HepG2 (cell line): ENCODE measurements at regions not wholly inside any gene's neighbourhood (a gene's known extent, or its start where the extent isn't known, plus 50 kb on each side); places are given as distances from the start of the nearest gene placed in this dataset.

Experiments used
- ATAC-seq: fragments of 200-7000 bp; cut with Tn5 transposase; 3 replicates; pipeline ENCODE4 v1.9.1; 2020; ENCODE audit warnings: mild to moderate bottlenecking, moderate library complexity
- BruUV-seq: library from RNA; stranded (reverse); fragments of 400-500 nt; replicated peaks from 2 replicates; lab custom pipeline; 2021; lab: Mats Ljungman, UMichigan
- CTCF ChIA-PET: fragments of 300-600 bp; formaldehyde crosslinking; extraction: SDS; loops from one replicate; lab custom pipeline; 2021; ENCODE audit warnings: low total read pairs, inconsistent platforms, low intra/inter-chr PET ratio; lab: Yijun Ruan, JAX
- POLR2A ChIA-PET: fragments of 350-600 bp; sonication (Branson Sonifier 250); formaldehyde crosslinking; loops from one replicate; lab custom pipeline; 2020; ENCODE audit warnings: antibody characterized with exemption, inconsistent platforms; lab: Yijun Ruan, JAX
- DNase-seq: peaks from one replicate; pipeline ENCODE4 v3.0.0-alpha.2; 2015; ENCODE audit warnings: low spot score
- FAIRE-seq: peaks from 3 replicates; lab custom pipeline; 2011; peaks lifted over from hg19 to GRCh38; lab: Jason Lieb, UNC
- H2AFZ ChIP-seq: one replicate; pipeline ENCODE4 v1.6.1; 2011; ENCODE audit warnings: low read length, inconsistent platforms
- H3K27ac ChIP-seq: fragments of 300-600 bp; 3 replicates; pipeline ENCODE4 v1.8.0; 2011; ENCODE audit warnings: mixed run types, mild to moderate bottlenecking, mixed read lengths, low read length, inconsistent platforms; ENCODE audit not compliant: insufficient read depth; ENCODE audit errors: extremely low read length
- H3K27me3 ChIP-seq, 2 experiments: fragments of 200-600 bp in 1 of 2; 2 replicates in 1 of 2; 3 replicates in 1 of 2; pipeline versions ENCODE4 v1.6.0 to v1.8.0; 2011; ENCODE audit warnings: low read length in 2 of 2, mild to moderate bottlenecking in 2 of 2, moderate library complexity in 2 of 2, inconsistent platforms in 1 of 2; ENCODE audit not compliant: insufficient read depth in 2 of 2, control insufficient read depth in 1 of 2
- H3K36me3 ChIP-seq, 2 experiments: fragments of 200-600 bp in 1 of 2; replicated peaks in 1 of 2; 2 replicates in 1 of 2; 3 replicates in 1 of 2; pipeline versions ENCODE4 v1.5.1 to v1.8.0; 2011; ENCODE audit warnings: low read length in 2 of 2, inconsistent platforms in 1 of 2; ENCODE audit not compliant: insufficient read depth in 2 of 2, control insufficient read depth in 1 of 2
- H3K4me1 ChIP-seq: 2 replicates; pipeline ENCODE4 v1.5.1; 2012; ENCODE audit warnings: low read length, inconsistent platforms; ENCODE audit not compliant: insufficient read depth
- H3K4me2 ChIP-seq: 2 replicates; pipeline ENCODE4 v1.6.0; 2011; ENCODE audit warnings: low read depth, low read length, inconsistent platforms
- H3K4me3 ChIP-seq, 3 experiments: fragments of 200-600 bp in 1 of 3; sonication (generic), shearing (Covaris generic) in 1 of 3; replicated peaks in 1 of 3; 2 replicates each; pipeline ENCODE4 v1.5.1; 2011 to 2016; ENCODE audit warnings: low read length in 3 of 3, inconsistent platforms in 2 of 3, low read depth in 2 of 3, mild to moderate bottlenecking in 2 of 3, control low read depth in 1 of 3, mixed read lengths in 1 of 3; ENCODE audit not compliant: insufficient read depth in 1 of 3
- H3K79me2 ChIP-seq: one replicate; pipeline ENCODE4 v1.6.1; 2011; ENCODE audit warnings: low read length, inconsistent platforms; ENCODE audit not compliant: insufficient read depth
- H3K9ac ChIP-seq: 2 replicates; pipeline ENCODE4 v1.6.0; 2011; ENCODE audit warnings: mild to moderate bottlenecking, low read depth, low read length, inconsistent platforms; ENCODE audit not compliant: insufficient read depth
- H3K9me3 ChIP-seq: 2 replicates; pipeline ENCODE4 v1.5.1; 2012; ENCODE audit warnings: mild to moderate bottlenecking, low read length
- H4K20me1 ChIP-seq: 2 replicates; pipeline ENCODE4 v1.6.0; 2011; ENCODE audit warnings: inconsistent platforms, mild to moderate bottlenecking, low read length, moderate library complexity; ENCODE audit not compliant: insufficient read depth
- ATF5 ChIP-seq: sonication (generic); formaldehyde crosslinking; IDR thresholded peaks from 2 replicates; pipeline ENCODE4 v1.4.0; 2020; ENCODE audit warnings: mild to moderate bottlenecking, low read depth, missing genetic modification reagents
- DBP ChIP-seq: sonication (generic); formaldehyde crosslinking; IDR thresholded peaks from 2 replicates; pipeline ENCODE4 v1.4.0; 2020; ENCODE audit warnings: missing genetic modification reagents; ENCODE audit errors: not compliant biosample characterization
- ETV6 ChIP-seq: sonication (generic); formaldehyde crosslinking; conservative IDR thresholded peaks from 2 replicates; pipeline ENCODE4 v1.4.0; 2020; ENCODE audit warnings: missing genetic modification reagents
- MATR3 ChIP-seq: sonication (generic); formaldehyde crosslinking; IDR thresholded peaks from 2 replicates; pipeline ENCODE4 v1.4.0; 2020; ENCODE audit warnings: missing genetic modification reagents
- MXD4 ChIP-seq: IDR thresholded peaks from 2 replicates; pipeline ENCODE4 v1.6.1; 2016; ENCODE audit warnings: mild to moderate bottlenecking, missing biosample characterization, missing genetic modification reagents
- NR0B2 ChIP-seq: sonication (generic); formaldehyde crosslinking; IDR thresholded peaks from 2 replicates; pipeline ENCODE4 v1.4.0; 2020; ENCODE audit warnings: mild to moderate bottlenecking, missing genetic modification reagents
- SCMH1 ChIP-seq: sonication (generic); formaldehyde crosslinking; IDR thresholded peaks from 2 replicates; pipeline ENCODE4 v1.9.0; 2021; ENCODE audit warnings: missing genetic modification reagents, mild to moderate bottlenecking, borderline replicate concordance
- TRIM24 ChIP-seq: sonication (generic); formaldehyde crosslinking; IDR thresholded peaks from 2 replicates; pipeline ENCODE4 v1.8.0; 2022; ENCODE audit warnings: mild to moderate bottlenecking, missing genetic modification reagents
- ZNF3 ChIP-seq: IDR thresholded peaks from 2 replicates; pipeline ENCODE4 v1.7.0; 2017; ENCODE audit warnings: inconsistent platforms
- ZSCAN25 ChIP-seq: sonication (generic); formaldehyde crosslinking; IDR thresholded peaks from 2 replicates; pipeline ENCODE4 v1.8.0; 2022; ENCODE audit warnings: mild to moderate bottlenecking, missing genetic modification reagents
- in situ Hi-C: cut with HindIII; loops from 2 replicates; pipeline ENCODE4 v1.10.0; 2017; ENCODE audit warnings: low pct_unique_long_range_greater_than_20kb; ENCODE audit not compliant: extremely low pct_ligation_motif_present
- intact Hi-C: fragments of 100-400 bp; cut with micrococcal nuclease; formaldehyde crosslinking; loops from one replicate; pipeline ENCODE4 v1.10.0; 2022; ENCODE audit not compliant: unreplicated experiment
- TF ChIP-seq, protein P1 (sequence below): sonication (generic); formaldehyde crosslinking; IDR thresholded peaks from 2 replicates; pipeline ENCODE4 v1.4.0; 2020; ENCODE audit warnings: missing genetic modification reagents
- TF ChIP-seq, protein P2 (sequence below): sonication (generic); formaldehyde crosslinking; IDR thresholded peaks from 2 replicates; pipeline ENCODE4 v1.5.0; 2020; ENCODE audit warnings: mild to moderate bottlenecking, missing genetic modification reagents, borderline replicate concordance
- TF ChIP-seq, protein P3 (sequence below), 2 experiments: sonication (generic) in 1 of 2; formaldehyde crosslinking in 1 of 2; IDR thresholded peaks; 2 replicates each; pipeline versions ENCODE4 v1.5.1 to v1.6.1; 2011 to 2020; ENCODE audit warnings: borderline replicate concordance in 1 of 2, low read depth in 1 of 2, low read length in 1 of 2, mild to moderate bottlenecking in 1 of 2, missing genetic modification reagents in 1 of 2, moderate library complexity in 1 of 2

DNA sequence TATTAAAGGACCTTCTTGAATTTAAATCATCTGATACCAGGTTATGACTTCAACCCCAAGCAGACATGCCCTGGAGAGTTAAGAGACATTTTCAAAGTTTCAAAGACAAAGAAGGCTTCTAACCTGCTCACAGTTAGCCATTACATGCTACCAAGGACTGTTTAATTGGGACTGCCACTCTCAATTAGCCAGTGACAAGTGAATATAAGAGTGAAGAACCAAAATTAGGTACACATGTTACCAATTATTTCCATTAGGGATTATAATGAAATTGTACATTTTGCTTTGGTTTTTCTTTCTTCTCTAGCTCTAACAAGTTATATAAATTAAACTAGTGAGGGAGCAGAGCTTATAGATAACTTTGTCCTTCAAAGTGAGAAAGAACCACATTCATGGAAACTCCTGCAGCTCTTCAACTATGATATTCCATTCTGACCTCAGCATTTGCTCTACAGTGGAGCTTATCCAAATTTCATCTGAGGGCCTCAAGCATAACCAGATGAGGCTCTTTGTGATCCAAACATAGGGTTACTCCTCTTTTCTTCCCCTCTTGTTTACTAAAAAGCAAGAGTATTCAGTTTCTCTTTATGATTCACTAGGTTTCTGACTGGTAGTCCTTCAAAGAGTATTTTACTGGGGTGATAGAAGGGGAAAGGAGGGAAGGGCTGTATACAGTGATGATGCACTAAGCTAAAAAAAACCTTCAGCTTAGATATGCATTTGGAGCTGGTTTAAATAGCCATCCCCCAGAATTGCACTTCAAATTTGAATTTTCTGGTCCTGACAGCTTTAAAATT, 91.3 kb downstream of the DUSP6 start:
- FAIRE-seq (no peak), ATAC-seq (no peak), DNase-seq (no peak)
- H2AFZ ChIP-seq, result no peak overlapping the region
- H3K4me3 ChIP-seq, result no peak overlapping the region
- H3K9ac ChIP-seq, result no peak overlapping the region
- H3K9me3 ChIP-seq, result no peaks in the 10 kb centered on the region
- no peaks in the 10 kb centered on the region for H3K4me1 ChIP-seq
- POLR2A ChIA-PET, result no interaction called here
- CTCF ChIA-PET, result no interaction called here
- H3K36me3 ChIP-seq, result no peaks in the 10 kb centered on the region
- H3K27me3 ChIP-seq, result no peaks in the 10 kb centered on the region; a peak in 1 of 5 replicates
- no peak overlapping the region for H3K4me2 ChIP-seq
- in situ Hi-C loops (no loop called here), intact Hi-C loops (no loop called here)
- no peak overlapping the region for H3K27ac ChIP-seq
- no TSS peak for BruUV-seq
- H4K20me1 ChIP-seq, result no peaks in the 10 kb centered on the region
- H3K79me2 ChIP-seq, result no peaks in the 10 kb centered on the region
- TF ChIP-seq, protein P1, sequence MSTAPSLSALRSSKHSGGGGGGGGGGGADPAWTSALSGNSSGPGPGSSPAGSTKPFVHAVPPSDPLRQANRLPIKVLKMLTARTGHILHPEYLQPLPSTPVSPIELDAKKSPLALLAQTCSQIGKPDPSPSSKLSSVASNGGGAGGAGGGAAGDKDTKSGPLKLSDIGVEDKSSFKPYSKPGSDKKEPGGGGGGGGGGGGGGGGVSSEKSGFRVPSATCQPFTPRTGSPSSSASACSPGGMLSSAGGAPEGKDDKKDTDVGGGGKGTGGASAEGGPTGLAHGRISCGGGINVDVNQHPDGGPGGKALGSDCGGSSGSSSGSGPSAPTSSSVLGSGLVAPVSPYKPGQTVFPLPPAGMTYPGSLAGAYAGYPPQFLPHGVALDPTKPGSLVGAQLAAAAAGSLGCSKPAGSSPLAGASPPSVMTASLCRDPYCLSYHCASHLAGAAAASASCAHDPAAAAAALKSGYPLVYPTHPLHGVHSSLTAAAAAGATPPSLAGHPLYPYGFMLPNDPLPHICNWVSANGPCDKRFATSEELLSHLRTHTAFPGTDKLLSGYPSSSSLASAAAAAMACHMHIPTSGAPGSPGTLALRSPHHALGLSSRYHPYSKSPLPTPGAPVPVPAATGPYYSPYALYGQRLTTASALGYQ (CRISPR knock-in tag), result no peak
- TF ChIP-seq DBP (CRISPR knock-in tag), result no peak
- TF ChIP-seq, protein P2, sequence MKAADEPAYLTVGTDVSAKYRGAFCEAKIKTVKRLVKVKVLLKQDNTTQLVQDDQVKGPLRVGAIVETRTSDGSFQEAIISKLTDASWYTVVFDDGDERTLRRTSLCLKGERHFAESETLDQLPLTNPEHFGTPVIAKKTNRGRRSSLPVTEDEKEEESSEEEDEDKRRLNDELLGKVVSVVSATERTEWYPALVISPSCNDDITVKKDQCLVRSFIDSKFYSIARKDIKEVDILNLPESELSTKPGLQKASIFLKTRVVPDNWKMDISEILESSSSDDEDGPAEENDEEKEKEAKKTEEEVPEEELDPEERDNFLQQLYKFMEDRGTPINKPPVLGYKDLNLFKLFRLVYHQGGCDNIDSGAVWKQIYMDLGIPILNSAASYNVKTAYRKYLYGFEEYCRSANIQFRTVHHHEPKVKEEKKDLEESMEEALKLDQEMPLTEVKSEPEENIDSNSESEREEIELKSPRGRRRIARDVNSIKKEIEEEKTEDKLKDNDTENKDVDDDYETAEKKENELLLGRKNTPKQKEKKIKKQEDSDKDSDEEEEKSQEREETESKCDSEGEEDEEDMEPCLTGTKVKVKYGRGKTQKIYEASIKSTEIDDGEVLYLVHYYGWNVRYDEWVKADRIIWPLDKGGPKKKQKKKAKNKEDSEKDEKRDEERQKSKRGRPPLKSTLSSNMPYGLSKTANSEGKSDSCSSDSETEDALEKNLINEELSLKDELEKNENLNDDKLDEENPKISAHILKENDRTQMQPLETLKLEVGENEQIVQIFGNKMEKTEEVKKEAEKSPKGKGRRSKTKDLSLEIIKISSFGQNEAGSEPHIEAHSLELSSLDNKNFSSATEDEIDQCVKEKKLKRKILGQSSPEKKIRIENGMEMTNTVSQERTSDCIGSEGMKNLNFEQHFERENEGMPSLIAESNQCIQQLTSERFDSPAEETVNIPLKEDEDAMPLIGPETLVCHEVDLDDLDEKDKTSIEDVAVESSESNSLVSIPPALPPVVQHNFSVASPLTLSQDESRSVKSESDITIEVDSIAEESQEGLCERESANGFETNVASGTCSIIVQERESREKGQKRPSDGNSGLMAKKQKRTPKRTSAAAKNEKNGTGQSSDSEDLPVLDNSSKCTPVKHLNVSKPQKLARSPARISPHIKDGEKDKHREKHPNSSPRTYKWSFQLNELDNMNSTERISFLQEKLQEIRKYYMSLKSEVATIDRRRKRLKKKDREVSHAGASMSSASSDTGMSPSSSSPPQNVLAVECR, result no peak
- no peak for TF ChIP-seq SCMH1 (CRISPR knock-in tag)
- TF ChIP-seq NR0B2 (CRISPR knock-in tag), result no peak
- no peak for TF ChIP-seq TRIM24 (CRISPR knock-in tag)
- TF ChIP-seq ATF5 (CRISPR knock-in tag), result no peak
- no peak for TF ChIP-seq MXD4 (CRISPR knock-in tag)
- TF ChIP-seq, protein P3, sequence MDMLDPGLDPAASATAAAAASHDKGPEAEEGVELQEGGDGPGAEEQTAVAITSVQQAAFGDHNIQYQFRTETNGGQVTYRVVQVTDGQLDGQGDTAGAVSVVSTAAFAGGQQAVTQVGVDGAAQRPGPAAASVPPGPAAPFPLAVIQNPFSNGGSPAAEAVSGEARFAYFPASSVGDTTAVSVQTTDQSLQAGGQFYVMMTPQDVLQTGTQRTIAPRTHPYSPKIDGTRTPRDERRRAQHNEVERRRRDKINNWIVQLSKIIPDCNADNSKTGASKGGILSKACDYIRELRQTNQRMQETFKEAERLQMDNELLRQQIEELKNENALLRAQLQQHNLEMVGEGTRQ (IDR thresholded peaks at IDR 0.05; ENCODE audit: low read depth, low read length), result no peak
- TF ChIP-seq, protein P3 (CRISPR knock-in tag; IDR thresholded peaks at IDR 0.05; ENCODE audit: borderline replicate concordance), result no peak
- no peak for TF ChIP-seq ZSCAN25 (CRISPR knock-in tag)
- TF ChIP-seq MATR3 (CRISPR knock-in tag), result no peak
- no peak for TF ChIP-seq ETV6 (CRISPR knock-in tag)
- TF ChIP-seq ZNF3, result no peak
